PFSK-1 (cell line): ENCODE measurements at regions not wholly inside any gene's neighbourhood (a gene's known extent, or its start where the extent isn't known, plus 50 kb on each side); places are given as distances from the start of the nearest gene placed in this dataset.

Source experiments
- FOXP2 ChIP-seq: optimal IDR thresholded peaks from 2 replicates; pipeline ENCODE3; 2011; ENCODE audit warnings: borderline replicate concordance, control low read depth, inconsistent platforms; ENCODE audit not compliant: insufficient read depth; ENCODE audit errors: extremely low read length, extremely low read depth
- POLR2AphosphoS5 ChIP-seq: IDR thresholded peaks from 2 replicates; pipeline ENCODE4 v1.6.1; 2012; ENCODE audit warnings: low read depth, mild to moderate bottlenecking, control low read depth, low read length, moderate library complexity
- REST ChIP-seq, 2 experiments: IDR thresholded peaks; 2 replicates each; pipeline versions ENCODE4 v1.6.1 to v1.8.0; 2011 to 2012; ENCODE audit warnings: low read depth in 2 of 2, low read length in 2 of 2, control low read depth in 1 of 2, inconsistent platforms in 1 of 2, mild to moderate bottlenecking in 1 of 2, moderate library complexity in 1 of 2; ENCODE audit not compliant: insufficient read depth in 1 of 2
- SIN3A ChIP-seq: IDR thresholded peaks from 2 replicates; pipeline ENCODE4 v1.6.1; 2012; ENCODE audit warnings: mild to moderate bottlenecking, low read length, moderate library complexity, borderline replicate concordance; ENCODE audit not compliant: insufficient read depth
- TAF1 ChIP-seq: IDR thresholded peaks from 2 replicates; pipeline ENCODE4 v1.6.1; 2012; ENCODE audit warnings: low read length, control low read depth, borderline replicate concordance; ENCODE audit not compliant: insufficient read depth

- TF ChIP-seq TAF1: no peak
- TF ChIP-seq SIN3A: no peak
- no peak for TF ChIP-seq REST (IDR thresholded peaks at IDR 0.05; ENCODE audit: insufficient read depth in 1 of 2, low read depth in 2 of 2, low read length in 2 of 2)
- TF ChIP-seq FOXP2: no peak
- TF ChIP-seq POLR2AphosphoS5: no peak
These were observed 81.7 kb downstream of the KBTBD2 start for GRCh38 chr7:32809871-32810270.

GRCh38 chr7:32809347-32809746 lies 82.2 kb downstream of the KBTBD2 start:
- TF ChIP-seq TAF1: no peak
- TF ChIP-seq REST (IDR thresholded peaks at IDR 0.05; ENCODE audit: insufficient read depth in 1 of 2, low read depth in 2 of 2, low read length in 2 of 2): no peak
- no peak for TF ChIP-seq FOXP2
- no peak for TF ChIP-seq POLR2AphosphoS5
- no peak for TF ChIP-seq SIN3A

- no peak for TF ChIP-seq SIN3A
- no peak for TF ChIP-seq FOXP2
- no peak for TF ChIP-seq REST (IDR thresholded peaks at IDR 0.05; ENCODE audit: insufficient read depth in 1 of 2, low read depth in 2 of 2, low read length in 2 of 2)
These were observed 88.0 kb downstream of the KBTBD2 start for GRCh38 chr7:32803406-32804141.

GRCh38 chr7:32802305-32802910 lies 89.2 kb downstream of the KBTBD2 start:
- TF ChIP-seq FOXP2: no peak
- TF ChIP-seq SIN3A: no peak
- no peak for TF ChIP-seq TAF1
- TF ChIP-seq POLR2AphosphoS5: no peak
- TF ChIP-seq REST (IDR thresholded peaks at IDR 0.05; ENCODE audit: insufficient read depth in 1 of 2, low read depth in 2 of 2, low read length in 2 of 2): no peak

DNA sequence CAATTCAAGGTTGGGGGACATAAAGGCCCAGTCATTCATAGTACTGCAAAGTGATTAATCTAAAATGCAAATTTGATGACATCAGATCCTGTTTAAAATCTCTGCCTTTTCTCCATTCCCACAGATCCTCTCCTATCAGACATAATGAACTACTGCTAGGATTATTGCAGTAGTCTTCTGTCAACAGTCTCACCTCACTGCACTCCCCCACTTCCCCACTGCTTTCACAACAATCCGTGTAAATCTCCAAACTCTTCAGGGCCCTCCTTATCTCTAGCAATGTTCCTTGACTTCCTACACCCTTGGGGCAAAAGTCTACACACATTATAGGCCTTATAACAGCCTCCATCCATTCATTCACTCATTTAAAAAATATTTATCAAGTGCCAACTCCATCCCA lies 112.4 kb downstream of the KBTBD2 start:
- TF ChIP-seq SIN3A (no peak), TAF1 (no peak), POLR2AphosphoS5 (no peak), FOXP2 (no peak), REST (IDR thresholded peaks at IDR 0.05; ENCODE audit: insufficient read depth in 1 of 2, low read depth in 2 of 2, low read length in 2 of 2) (no peak)
